ENCODE measurements at regions not wholly inside any gene's neighbourhood (a gene's known extent, or its start where the extent isn't known, plus 50 kb on each side); places are given as distances from the start of the nearest gene placed in this dataset.

DNA sequence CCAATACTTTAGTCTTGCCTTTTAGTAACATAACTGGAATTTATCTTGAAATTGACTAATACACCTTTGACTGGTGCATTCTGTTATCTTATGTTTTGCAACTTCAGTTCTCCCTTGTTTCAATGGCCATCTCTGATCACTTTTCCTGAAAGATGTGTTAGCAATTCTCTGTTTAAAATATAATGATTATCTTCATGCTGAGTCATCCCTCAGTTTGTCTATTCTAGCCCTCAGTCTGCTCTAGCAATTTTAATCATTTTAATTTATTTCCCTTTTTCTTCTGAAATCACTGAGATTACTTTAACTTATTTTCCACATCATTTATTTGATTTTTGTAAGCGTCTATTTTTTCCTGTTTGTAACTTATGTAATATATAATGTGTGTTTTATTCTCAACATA, 221.9 kb upstream of the PDGFD start:
- TF ChIP-seq CTCF (conservative IDR thresholded peaks at IDR 0.05 in 1 of 2, IDR thresholded peaks at IDR 0.05 in 1 of 2; ENCODE audit: low read depth in 1 of 2, low read length in 2 of 2) (no peak), EZH2 (IDR thresholded peaks at IDR 0.05; ENCODE audit: low read length, missing control alignments) (no peak)
